GM12878 (cell line): ENCODE measurements at regions not wholly inside any gene's neighbourhood (a gene's known extent, or its start where the extent isn't known, plus 50 kb on each side); places are given as distances from the start of the nearest gene placed in this dataset.

Source experiments
- ATAC-seq: fragments of 200-7000 bp; cut with Tn5 transposase; 3 replicates; pipeline ENCODE4 v1.9.1; 2020; ENCODE audit warnings: mild to moderate bottlenecking, moderate library complexity
- BruUV-seq: library from RNA; stranded (reverse); fragments of 400-500 nt; replicated peaks from 2 replicates; lab custom pipeline; 2021; lab: Mats Ljungman, UMichigan
- CTCF ChIA-PET: fragments of 300-600 bp; sonication (Branson Sonifier 250); formaldehyde crosslinking; extraction: SDS; loops from one replicate; lab custom pipeline; 2021; ENCODE audit warnings: inconsistent platforms; lab: Yijun Ruan, JAX
- POLR2A ChIA-PET: fragments of 350-600 bp; formaldehyde crosslinking; extraction: SDS; loops from one replicate; lab custom pipeline; 2021; ENCODE audit warnings: inconsistent platforms; lab: Charles Lee
- RAD21 ChIA-PET: fragments of 300-600 bp; sonication (Branson Sonifier 250); formaldehyde crosslinking; loops from one replicate; lab custom pipeline; 2023; ENCODE audit warnings: antibody characterized with exemption; ENCODE audit not compliant: unreplicated experiment; lab: Charles Lee
- SMC1A ChIA-PET: fragments of 300-600 bp; sonication (Branson Sonifier 250); formaldehyde crosslinking; loops from one replicate; lab custom pipeline; 2023; ENCODE audit not compliant: unreplicated experiment, uncharacterized antibody; lab: Charles Lee
- DNase-seq: peaks from one replicate; pipeline ENCODE4 v3.0.0-alpha.2; 2011; ENCODE audit warnings: low read depth, low spot score
- FAIRE-seq: peaks from 3 replicates; lab custom pipeline; 2011; peaks lifted over from hg19 to GRCh38; lab: Jason Lieb, UNC
- H2AFZ ChIP-seq: 2 replicates; pipeline ENCODE4 v1.6.0; 2011; ENCODE audit warnings: low read depth, low read length, control low read depth; ENCODE audit not compliant: control insufficient read depth
- H3K27ac ChIP-seq: 2 replicates; pipeline ENCODE4 v1.5.1; 2011; ENCODE audit warnings: control low read depth; ENCODE audit not compliant: control insufficient read depth, insufficient read depth
- H3K27me3 ChIP-seq, 2 experiments: replicated peaks in 1 of 2; 2 replicates each; pipeline versions ENCODE4 v1.6.0 to v1.6.1; 2011; ENCODE audit warnings: low read length in 1 of 2; ENCODE audit not compliant: control insufficient read depth in 2 of 2, insufficient read depth in 2 of 2
- H3K36me3 ChIP-seq, 2 experiments: 2 replicates each; pipeline ENCODE4 v1.5.1; 2011; ENCODE audit warnings: low read length in 1 of 2; ENCODE audit not compliant: control insufficient read depth in 2 of 2, insufficient read depth in 2 of 2
- H3K4me1 ChIP-seq: 2 replicates; pipeline ENCODE4 v1.6.1; 2011; ENCODE audit warnings: mild to moderate bottlenecking, low read length, moderate library complexity, mixed read lengths; ENCODE audit not compliant: control insufficient read depth, insufficient read depth
- H3K4me2 ChIP-seq: 2 replicates; pipeline ENCODE4 v1.6.0; 2011; ENCODE audit warnings: control low read depth; ENCODE audit not compliant: control insufficient read depth, insufficient read depth
- H3K4me3 ChIP-seq: fragments of 200-600 bp; sonication (generic); 2 replicates; pipeline ENCODE4 v1.5.1; 2016
- H3K79me2 ChIP-seq: 2 replicates; pipeline ENCODE4 v1.6.0; 2011; ENCODE audit warnings: low read length; ENCODE audit not compliant: control insufficient read depth, insufficient read depth
- H3K9ac ChIP-seq: 2 replicates; pipeline ENCODE4 v1.8.0; 2011; ENCODE audit warnings: low read length, control low read depth, mixed read lengths; ENCODE audit not compliant: control insufficient read depth, insufficient read depth
- H3K9me3 ChIP-seq: replicated peaks from 3 replicates; pipeline ENCODE4 v1.5.1; 2011; ENCODE audit warnings: mild to moderate bottlenecking, low read length; ENCODE audit not compliant: control insufficient read depth, insufficient read depth
- H4K20me1 ChIP-seq: 2 replicates; pipeline ENCODE4 v1.6.0; 2011; ENCODE audit not compliant: control insufficient read depth, insufficient read depth
- CHD4 ChIP-seq: fragments of 200-600 bp; sonication (generic); IDR thresholded peaks from 2 replicates; pipeline ENCODE4 v1.6.1; 2016; ENCODE audit warnings: mild to moderate bottlenecking
- ESRRA ChIP-seq: IDR thresholded peaks from 2 replicates; pipeline ENCODE4 v1.6.1; 2012; ENCODE audit warnings: mild to moderate bottlenecking, low read length, improper control_type of control experiment
- NFIC ChIP-seq: IDR thresholded peaks from 2 replicates; pipeline ENCODE4 v1.6.1; 2012; ENCODE audit warnings: low read depth, mild to moderate bottlenecking, inconsistent platforms, low read length, moderate library complexity
- NFYA ChIP-seq: IDR thresholded peaks from 2 replicates; pipeline ENCODE4 v1.6.1; 2011; ENCODE audit warnings: low read depth, mild to moderate bottlenecking, low read length, improper control_type of control experiment, borderline replicate concordance
- SMAD5 ChIP-seq: IDR thresholded peaks from 2 replicates; pipeline ENCODE4 v1.6.1; 2016; ENCODE audit warnings: antibody characterized with exemption, low read depth
- WGBS: methylation state at CpG from one replicate; pipeline ENCODE4 v1.1.6; 2016; ENCODE audit warnings: low lambda C conversion rate; ENCODE audit not compliant: insufficient replicate concordance, insufficient coverage; ENCODE audit errors: missing lambda C conversion rate; 5-methylcytosine and 5-hydroxymethylcytosine counted together
- in situ Hi-C: fragments of 300-500 bp; cut with MboI; formaldehyde crosslinking; loops from 9 replicates; pipeline ENCODE4 v1.14.3; 2018; ENCODE audit warnings: mixed read lengths
- intact Hi-C: fragments of 100-400 bp; cut with micrococcal nuclease; formaldehyde crosslinking; loops from one replicate; pipeline ENCODE4 v1.14.2; 2022; ENCODE audit not compliant: unreplicated experiment
- TF ChIP-seq, protein P1 (sequence below): fragments of 450-650 bp; IDR thresholded peaks from 2 replicates; pipeline ENCODE4 v1.6.1; 2017; ENCODE audit warnings: mild to moderate bottlenecking, moderate library complexity
- TF ChIP-seq, protein P2 (sequence below): fragments of 450-650 bp; IDR thresholded peaks from 2 replicates; pipeline ENCODE4 v1.6.1; 2018; ENCODE audit warnings: mild to moderate bottlenecking, low read depth, moderate library complexity; ENCODE audit not compliant: partially characterized antibody
- TF ChIP-seq, protein P3 (sequence below): fragments of 450-650 bp; IDR thresholded peaks from 2 replicates; pipeline ENCODE4 v1.6.1; 2017; ENCODE audit warnings: mild to moderate bottlenecking, moderate library complexity

- TF ChIP-seq, protein P1, sequence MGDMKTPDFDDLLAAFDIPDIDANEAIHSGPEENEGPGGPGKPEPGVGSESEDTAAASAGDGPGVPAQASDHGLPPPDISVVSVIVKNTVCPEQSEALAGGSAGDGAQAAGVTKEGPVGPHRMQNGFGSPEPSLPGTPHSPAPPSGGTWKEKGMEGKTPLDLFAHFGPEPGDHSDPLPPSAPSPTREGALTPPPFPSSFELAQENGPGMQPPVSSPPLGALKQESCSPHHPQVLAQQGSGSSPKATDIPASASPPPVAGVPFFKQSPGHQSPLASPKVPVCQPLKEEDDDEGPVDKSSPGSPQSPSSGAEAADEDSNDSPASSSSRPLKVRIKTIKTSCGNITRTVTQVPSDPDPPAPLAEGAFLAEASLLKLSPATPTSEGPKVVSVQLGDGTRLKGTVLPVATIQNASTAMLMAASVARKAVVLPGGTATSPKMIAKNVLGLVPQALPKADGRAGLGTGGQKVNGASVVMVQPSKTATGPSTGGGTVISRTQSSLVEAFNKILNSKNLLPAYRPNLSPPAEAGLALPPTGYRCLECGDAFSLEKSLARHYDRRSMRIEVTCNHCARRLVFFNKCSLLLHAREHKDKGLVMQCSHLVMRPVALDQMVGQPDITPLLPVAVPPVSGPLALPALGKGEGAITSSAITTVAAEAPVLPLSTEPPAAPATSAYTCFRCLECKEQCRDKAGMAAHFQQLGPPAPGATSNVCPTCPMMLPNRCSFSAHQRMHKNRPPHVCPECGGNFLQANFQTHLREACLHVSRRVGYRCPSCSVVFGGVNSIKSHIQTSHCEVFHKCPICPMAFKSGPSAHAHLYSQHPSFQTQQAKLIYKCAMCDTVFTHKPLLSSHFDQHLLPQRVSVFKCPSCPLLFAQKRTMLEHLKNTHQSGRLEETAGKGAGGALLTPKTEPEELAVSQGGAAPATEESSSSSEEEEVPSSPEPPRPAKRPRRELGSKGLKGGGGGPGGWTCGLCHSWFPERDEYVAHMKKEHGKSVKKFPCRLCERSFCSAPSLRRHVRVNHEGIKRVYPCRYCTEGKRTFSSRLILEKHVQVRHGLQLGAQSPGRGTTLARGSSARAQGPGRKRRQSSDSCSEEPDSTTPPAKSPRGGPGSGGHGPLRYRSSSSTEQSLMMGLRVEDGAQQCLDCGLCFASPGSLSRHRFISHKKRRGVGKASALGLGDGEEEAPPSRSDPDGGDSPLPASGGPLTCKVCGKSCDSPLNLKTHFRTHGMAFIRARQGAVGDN = no peak
- TF ChIP-seq, all 136 proteins: peak for 1
Measured at GRCh38 chr12:112664569-112664968, 127.0 kb upstream of the RPH3A start (continued).

GRCh38 chr12:112665958-112666357 is 125.6 kb upstream of the RPH3A start:
- H4K20me1 ChIP-seq = no peaks in the 10 kb centered on the region
- no peaks in the 10 kb centered on the region for H3K9me3 ChIP-seq
- BruUV-seq = no TSS peak
- in situ Hi-C loops = no loop called here
- no peaks in the 10 kb centered on the region for H3K36me3 ChIP-seq
- no peak overlapping the region for H3K4me3 ChIP-seq
- H3K9ac ChIP-seq = no peak overlapping the region
- RAD21 ChIA-PET = no interaction called here
- SMC1A ChIA-PET = interaction anchor here (0.6 kb wide), 1 partner anchor 48 kb away, joined by 3 read pairs; no protein-coding TSS in a partner anchor
- DNase-seq (no peak), FAIRE-seq (no peak), ATAC-seq (no peak)
- no peaks in the 10 kb centered on the region for H3K27me3 ChIP-seq
- H3K4me1 ChIP-seq = no peaks in the 10 kb centered on the region
- no peak for TF ChIP-seq CHD4
- TF ChIP-seq SMAD5 = no peak
- TF ChIP-seq ESRRA = no peak
- TF ChIP-seq, protein P2, sequence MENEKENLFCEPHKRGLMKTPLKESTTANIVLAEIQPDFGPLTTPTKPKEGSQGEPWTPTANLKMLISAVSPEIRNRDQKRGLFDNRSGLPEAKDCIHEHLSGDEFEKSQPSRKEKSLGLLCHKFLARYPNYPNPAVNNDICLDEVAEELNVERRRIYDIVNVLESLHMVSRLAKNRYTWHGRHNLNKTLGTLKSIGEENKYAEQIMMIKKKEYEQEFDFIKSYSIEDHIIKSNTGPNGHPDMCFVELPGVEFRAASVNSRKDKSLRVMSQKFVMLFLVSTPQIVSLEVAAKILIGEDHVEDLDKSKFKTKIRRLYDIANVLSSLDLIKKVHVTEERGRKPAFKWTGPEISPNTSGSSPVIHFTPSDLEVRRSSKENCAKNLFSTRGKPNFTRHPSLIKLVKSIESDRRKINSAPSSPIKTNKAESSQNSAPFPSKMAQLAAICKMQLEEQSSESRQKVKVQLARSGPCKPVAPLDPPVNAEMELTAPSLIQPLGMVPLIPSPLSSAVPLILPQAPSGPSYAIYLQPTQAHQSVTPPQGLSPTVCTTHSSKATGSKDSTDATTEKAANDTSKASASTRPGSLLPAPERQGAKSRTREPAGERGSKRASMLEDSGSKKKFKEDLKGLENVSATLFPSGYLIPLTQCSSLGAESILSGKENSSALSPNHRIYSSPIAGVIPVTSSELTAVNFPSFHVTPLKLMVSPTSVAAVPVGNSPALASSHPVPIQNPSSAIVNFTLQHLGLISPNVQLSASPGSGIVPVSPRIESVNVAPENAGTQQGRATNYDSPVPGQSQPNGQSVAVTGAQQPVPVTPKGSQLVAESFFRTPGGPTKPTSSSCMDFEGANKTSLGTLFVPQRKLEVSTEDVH = no peak
- TF ChIP-seq, protein P3, sequence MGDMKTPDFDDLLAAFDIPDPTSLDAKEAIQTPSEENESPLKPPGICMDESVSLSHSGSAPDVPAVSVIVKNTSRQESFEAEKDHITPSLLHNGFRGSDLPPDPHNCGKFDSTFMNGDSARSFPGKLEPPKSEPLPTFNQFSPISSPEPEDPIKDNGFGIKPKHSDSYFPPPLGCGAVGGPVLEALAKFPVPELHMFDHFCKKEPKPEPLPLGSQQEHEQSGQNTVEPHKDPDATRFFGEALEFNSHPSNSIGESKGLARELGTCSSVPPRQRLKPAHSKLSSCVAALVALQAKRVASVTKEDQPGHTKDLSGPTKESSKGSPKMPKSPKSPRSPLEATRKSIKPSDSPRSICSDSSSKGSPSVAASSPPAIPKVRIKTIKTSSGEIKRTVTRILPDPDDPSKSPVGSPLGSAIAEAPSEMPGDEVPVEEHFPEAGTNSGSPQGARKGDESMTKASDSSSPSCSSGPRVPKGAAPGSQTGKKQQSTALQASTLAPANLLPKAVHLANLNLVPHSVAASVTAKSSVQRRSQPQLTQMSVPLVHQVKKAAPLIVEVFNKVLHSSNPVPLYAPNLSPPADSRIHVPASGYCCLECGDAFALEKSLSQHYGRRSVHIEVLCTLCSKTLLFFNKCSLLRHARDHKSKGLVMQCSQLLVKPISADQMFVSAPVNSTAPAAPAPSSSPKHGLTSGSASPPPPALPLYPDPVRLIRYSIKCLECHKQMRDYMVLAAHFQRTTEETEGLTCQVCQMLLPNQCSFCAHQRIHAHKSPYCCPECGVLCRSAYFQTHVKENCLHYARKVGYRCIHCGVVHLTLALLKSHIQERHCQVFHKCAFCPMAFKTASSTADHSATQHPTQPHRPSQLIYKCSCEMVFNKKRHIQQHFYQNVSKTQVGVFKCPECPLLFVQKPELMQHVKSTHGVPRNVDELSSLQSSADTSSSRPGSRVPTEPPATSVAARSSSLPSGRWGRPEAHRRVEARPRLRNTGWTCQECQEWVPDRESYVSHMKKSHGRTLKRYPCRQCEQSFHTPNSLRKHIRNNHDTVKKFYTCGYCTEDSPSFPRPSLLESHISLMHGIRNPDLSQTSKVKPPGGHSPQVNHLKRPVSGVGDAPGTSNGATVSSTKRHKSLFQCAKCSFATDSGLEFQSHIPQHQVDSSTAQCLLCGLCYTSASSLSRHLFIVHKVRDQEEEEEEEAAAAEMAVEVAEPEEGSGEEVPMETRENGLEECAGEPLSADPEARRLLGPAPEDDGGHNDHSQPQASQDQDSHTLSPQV = no peak
- no peak for TF ChIP-seq NFYA
- TF ChIP-seq NFIC = no peak
- no peak overlapping the region for H3K27ac ChIP-seq
- no peak overlapping the region for H2AFZ ChIP-seq
- CTCF ChIA-PET = interaction anchor here (1.5 kb wide), 1 partner anchor 14 kb away, joined by 3 read pairs; no protein-coding TSS in a partner anchor
- WGBS = 3% methylated on average over 2 of the region's 2 CpGs
- intact Hi-C loops = no loop called here
- POLR2A ChIA-PET = no interaction called here
- no peak overlapping the region for H3K4me2 ChIP-seq
- H3K79me2 ChIP-seq = no peaks in the 10 kb centered on the region
